HL-60 (cell line): ENCODE measurements at regions not wholly inside any gene's neighbourhood (a gene's known extent, or its start where the extent isn't known, plus 50 kb on each side); places are given as distances from the start of the nearest gene placed in this dataset.

Experiments
- DNase-seq, 2 experiments: peaks; one replicate each; pipeline ENCODE4 v3.0.0-alpha.2; 2010 to 2020; ENCODE audit warnings: low read depth in 1 of 2, low spot score in 1 of 2
- H3K27ac ChIP-seq: fragments of 250-450 bp; sonication (Bioruptor Pico); replicated peaks from 2 replicates; pipeline ENCODE4 v1.5.1; 2020; ENCODE audit warnings: mild to moderate bottlenecking, moderate library complexity
- H3K27me3 ChIP-seq: fragments of 250-450 bp; sonication (Bioruptor Pico); 2 replicates; pipeline ENCODE4 v1.5.1; 2021; ENCODE audit warnings: mild to moderate bottlenecking, moderate library complexity; ENCODE audit not compliant: insufficient read depth, poor library complexity, severe bottlenecking
- H3K4me3 ChIP-seq: replicated peaks from 2 replicates; pipeline ENCODE4 v1.5.1; 2011; ENCODE audit warnings: mild to moderate bottlenecking, control low read depth, low read length; ENCODE audit not compliant: insufficient read depth
- GABPA ChIP-seq: IDR thresholded peaks from 2 replicates; pipeline ENCODE4 v1.6.1; 2012; ENCODE audit warnings: low read depth
- POLR2AphosphoS5 ChIP-seq: IDR thresholded peaks from 2 replicates; pipeline ENCODE4 v1.6.1; 2012; ENCODE audit warnings: low read depth
- SPI1 ChIP-seq: IDR thresholded peaks from 2 replicates; pipeline ENCODE4 v1.6.1; 2012; ENCODE audit warnings: low read depth, mild to moderate bottlenecking, borderline replicate concordance
- TF ChIP-seq, protein P1 (sequence below): IDR thresholded peaks from one replicate; pipeline ENCODE4 v1.5.1; 2011; ENCODE audit warnings: low read length, control low read depth, inconsistent platforms; ENCODE audit not compliant: insufficient read depth
- TF ChIP-seq, protein P2 (sequence below): IDR thresholded peaks from 2 replicates; pipeline ENCODE4 v1.6.1; 2012; ENCODE audit warnings: low read depth; ENCODE audit not compliant: insufficient replicate concordance

DNA sequence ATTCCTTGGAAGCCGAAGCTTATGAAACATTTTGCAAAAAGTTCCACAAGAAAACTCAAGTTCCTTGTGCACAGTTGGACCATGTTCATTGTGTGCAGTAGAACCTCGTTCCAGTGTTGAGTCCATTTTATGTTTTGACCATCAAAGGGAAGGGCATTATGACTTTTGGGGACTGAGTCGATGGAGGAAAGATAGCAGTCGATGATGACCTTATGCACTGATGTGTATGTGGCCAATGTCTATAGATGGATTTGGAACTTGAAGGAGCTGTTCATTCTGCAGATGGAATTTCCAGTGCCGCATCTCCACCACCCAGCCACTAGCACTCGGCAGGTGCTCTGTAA lies 71.5 kb upstream of the IGLL5 start:
- TF ChIP-seq, protein P1, sequence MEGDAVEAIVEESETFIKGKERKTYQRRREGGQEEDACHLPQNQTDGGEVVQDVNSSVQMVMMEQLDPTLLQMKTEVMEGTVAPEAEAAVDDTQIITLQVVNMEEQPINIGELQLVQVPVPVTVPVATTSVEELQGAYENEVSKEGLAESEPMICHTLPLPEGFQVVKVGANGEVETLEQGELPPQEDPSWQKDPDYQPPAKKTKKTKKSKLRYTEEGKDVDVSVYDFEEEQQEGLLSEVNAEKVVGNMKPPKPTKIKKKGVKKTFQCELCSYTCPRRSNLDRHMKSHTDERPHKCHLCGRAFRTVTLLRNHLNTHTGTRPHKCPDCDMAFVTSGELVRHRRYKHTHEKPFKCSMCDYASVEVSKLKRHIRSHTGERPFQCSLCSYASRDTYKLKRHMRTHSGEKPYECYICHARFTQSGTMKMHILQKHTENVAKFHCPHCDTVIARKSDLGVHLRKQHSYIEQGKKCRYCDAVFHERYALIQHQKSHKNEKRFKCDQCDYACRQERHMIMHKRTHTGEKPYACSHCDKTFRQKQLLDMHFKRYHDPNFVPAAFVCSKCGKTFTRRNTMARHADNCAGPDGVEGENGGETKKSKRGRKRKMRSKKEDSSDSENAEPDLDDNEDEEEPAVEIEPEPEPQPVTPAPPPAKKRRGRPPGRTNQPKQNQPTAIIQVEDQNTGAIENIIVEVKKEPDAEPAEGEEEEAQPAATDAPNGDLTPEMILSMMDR = no peak
- TF ChIP-seq, protein P2, sequence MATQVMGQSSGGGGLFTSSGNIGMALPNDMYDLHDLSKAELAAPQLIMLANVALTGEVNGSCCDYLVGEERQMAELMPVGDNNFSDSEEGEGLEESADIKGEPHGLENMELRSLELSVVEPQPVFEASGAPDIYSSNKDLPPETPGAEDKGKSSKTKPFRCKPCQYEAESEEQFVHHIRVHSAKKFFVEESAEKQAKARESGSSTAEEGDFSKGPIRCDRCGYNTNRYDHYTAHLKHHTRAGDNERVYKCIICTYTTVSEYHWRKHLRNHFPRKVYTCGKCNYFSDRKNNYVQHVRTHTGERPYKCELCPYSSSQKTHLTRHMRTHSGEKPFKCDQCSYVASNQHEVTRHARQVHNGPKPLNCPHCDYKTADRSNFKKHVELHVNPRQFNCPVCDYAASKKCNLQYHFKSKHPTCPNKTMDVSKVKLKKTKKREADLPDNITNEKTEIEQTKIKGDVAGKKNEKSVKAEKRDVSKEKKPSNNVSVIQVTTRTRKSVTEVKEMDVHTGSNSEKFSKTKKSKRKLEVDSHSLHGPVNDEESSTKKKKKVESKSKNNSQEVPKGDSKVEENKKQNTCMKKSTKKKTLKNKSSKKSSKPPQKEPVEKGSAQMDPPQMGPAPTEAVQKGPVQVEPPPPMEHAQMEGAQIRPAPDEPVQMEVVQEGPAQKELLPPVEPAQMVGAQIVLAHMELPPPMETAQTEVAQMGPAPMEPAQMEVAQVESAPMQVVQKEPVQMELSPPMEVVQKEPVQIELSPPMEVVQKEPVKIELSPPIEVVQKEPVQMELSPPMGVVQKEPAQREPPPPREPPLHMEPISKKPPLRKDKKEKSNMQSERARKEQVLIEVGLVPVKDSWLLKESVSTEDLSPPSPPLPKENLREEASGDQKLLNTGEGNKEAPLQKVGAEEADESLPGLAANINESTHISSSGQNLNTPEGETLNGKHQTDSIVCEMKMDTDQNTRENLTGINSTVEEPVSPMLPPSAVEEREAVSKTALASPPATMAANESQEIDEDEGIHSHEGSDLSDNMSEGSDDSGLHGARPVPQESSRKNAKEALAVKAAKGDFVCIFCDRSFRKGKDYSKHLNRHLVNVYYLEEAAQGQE = no peak
- TF ChIP-seq GABPA (no peak), POLR2AphosphoS5 (no peak), SPI1 (no peak)

DNA sequence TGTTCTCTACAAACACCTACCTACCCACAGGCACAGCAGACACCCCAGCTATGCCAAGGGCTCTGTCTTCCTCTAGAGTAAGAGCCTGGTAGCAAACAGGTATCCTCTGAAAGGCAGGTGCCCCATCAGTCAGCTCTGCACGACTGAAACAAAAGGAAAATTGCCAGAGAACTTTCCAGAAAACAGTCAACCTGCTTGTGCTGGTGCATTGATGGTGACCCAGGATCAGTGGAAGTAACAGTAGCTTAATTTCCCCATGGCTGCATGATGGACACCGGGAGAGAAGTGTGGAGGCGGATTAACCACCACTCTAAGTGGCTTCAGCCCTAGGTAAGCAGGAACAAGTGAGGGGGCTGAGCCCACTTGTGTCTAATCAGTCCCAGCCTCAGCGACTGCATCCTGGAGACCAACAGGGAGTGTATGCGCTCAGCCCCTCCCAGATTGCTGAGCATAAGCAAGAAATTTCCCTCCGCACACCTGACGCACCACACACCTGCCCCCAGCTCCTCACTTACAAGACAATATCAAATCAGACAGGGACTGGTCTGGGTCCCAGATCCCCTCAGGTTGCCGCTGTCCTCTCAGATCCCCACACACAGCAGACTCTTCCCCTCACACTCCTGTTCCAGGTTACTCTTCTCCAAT lies 70.7 kb upstream of the IGLL5 start:
- TF ChIP-seq GABPA (no peak), SPI1 (no peak), POLR2AphosphoS5 (no peak)
- TF ChIP-seq, protein P1 = no peak
- TF ChIP-seq, protein P2 = no peak
- Histone ChIP-seq H3K27me3 (no peaks in the 10 kb centered on the region), H3K27ac (no peak overlapping the region), H3K4me3 (no peak overlapping the region)
- DNase-seq = no peak

More for the DNA sequence above, 71.5 kb upstream of the IGLL5 start:
- no peak overlapping the region for H3K4me3 ChIP-seq
- H3K27ac ChIP-seq = no peak overlapping the region
- DNase-seq = no peak
- no peaks in the 10 kb centered on the region for H3K27me3 ChIP-seq

DNA sequence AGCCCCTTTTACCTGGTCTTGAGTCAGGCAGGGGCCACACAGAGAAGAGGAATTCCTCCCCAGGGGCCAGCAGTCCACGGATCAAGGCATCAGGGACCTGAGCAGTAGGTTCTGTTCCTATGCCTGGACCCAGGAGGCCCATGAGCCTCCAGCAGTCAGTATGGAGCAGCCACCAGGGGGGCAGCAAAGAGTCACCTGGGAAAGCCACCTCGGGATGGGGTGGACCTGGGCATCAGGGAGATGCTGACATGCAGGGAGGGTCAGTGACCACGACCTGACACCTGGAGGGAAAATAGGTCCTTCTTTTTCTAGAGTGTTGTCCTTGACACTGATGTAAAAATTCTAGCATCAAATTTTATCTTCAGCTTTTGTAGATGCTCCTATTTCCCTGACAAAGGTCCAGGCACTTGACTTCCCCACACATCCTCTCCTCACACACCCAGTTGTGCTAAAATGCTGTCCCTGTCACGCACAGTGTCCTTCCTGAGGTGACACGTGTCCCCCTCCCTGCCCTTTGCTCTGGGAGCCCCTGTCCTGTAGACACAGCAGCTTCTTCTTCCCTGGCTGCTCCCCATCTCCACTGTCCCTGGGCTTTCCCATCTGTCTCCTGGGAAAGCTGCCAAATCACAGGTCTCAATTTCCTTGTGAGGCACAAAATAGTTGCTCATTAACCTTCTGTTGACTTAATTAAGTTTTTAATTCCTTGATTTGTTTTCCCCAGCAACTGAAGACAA lies 70.0 kb upstream of the IGLL5 start:
- Histone ChIP-seq H3K4me3 (no peak overlapping the region), H3K27me3 (no peaks in the 10 kb centered on the region), H3K27ac (no peak overlapping the region)
- TF ChIP-seq GABPA = no peak
- DNase-seq = no peak

DNA sequence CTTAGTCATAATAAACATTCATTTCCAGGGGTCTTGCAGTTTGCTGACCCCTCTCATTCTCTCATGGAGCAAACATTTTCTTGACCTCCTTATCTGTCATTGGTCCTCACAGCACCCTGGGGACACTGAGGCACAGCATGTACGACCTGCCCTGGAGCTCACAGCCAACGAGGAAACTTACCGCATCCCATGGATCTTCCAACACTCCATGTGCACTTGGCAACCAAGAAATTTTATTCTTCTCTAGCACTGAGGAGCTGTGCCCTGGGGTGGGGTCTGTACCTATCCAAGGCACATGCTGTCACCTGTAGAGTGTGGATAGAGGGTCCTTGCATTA lies 69.4 kb upstream of the IGLL5 start:
- H3K4me3 ChIP-seq = no peak overlapping the region
- TF ChIP-seq POLR2AphosphoS5 (no peak), SPI1 (no peak), GABPA (no peak)
- TF ChIP-seq, protein P2 = no peak
- TF ChIP-seq, protein P1 = no peak
- DNase-seq = no peak
- no peaks in the 10 kb centered on the region for H3K27me3 ChIP-seq
- H3K27ac ChIP-seq = no peak overlapping the region
